ENCODE measurements at regions not wholly inside any gene's neighbourhood (a gene's known extent, or its start where the extent isn't known, plus 50 kb on each side); places are given as distances from the start of the nearest gene placed in this dataset.
"Not testable (repeated sequence)": the region's sequence is repeated elsewhere in the genome, so short reads cannot be mapped to it uniquely, and the experiment has no call there.

DNA sequence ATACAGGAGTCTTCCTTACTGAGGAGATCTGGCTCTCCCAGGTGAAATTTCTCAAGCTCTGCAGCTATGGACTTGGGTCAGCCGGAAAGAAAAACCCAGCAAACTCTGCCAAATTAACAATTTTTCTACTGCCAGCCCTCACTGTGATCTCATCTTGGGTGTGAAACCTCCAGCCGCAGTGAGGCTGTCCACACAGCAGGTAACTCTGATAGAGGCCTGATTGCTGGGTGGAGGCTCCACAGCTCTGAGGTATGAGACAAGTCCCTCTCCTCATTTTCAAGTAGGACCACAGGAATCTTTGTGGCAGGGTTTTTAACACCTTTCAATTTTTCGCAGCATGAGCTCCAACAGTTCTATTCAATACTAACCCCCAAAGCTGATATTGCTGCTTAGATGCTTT, 430.6 kb upstream of the RAB6C start:
- no peaks in the 10 kb centered on the region for H3K36me3 ChIP-seq (replicated peaks)
- no peaks in the 10 kb centered on the region for H3K27me3 ChIP-seq (replicated peaks)
- in situ Hi-C loops (cut with HindIII; ENCODE audit: low pct_ligation_motif_present, low sequenced_read_pairs): no loop called here
- H3K27ac ChIP-seq: no peak overlapping the region
- no peak for DNase-seq
- TF ChIP-seq, protein P1, sequence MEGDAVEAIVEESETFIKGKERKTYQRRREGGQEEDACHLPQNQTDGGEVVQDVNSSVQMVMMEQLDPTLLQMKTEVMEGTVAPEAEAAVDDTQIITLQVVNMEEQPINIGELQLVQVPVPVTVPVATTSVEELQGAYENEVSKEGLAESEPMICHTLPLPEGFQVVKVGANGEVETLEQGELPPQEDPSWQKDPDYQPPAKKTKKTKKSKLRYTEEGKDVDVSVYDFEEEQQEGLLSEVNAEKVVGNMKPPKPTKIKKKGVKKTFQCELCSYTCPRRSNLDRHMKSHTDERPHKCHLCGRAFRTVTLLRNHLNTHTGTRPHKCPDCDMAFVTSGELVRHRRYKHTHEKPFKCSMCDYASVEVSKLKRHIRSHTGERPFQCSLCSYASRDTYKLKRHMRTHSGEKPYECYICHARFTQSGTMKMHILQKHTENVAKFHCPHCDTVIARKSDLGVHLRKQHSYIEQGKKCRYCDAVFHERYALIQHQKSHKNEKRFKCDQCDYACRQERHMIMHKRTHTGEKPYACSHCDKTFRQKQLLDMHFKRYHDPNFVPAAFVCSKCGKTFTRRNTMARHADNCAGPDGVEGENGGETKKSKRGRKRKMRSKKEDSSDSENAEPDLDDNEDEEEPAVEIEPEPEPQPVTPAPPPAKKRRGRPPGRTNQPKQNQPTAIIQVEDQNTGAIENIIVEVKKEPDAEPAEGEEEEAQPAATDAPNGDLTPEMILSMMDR (IDR thresholded peaks at IDR 0.05; ENCODE audit: low read depth, low read length, missing control alignments): no peak
- no peak overlapping the region for H3K4me3 ChIP-seq (ENCODE audit: low read depth, low read length)

DNA sequence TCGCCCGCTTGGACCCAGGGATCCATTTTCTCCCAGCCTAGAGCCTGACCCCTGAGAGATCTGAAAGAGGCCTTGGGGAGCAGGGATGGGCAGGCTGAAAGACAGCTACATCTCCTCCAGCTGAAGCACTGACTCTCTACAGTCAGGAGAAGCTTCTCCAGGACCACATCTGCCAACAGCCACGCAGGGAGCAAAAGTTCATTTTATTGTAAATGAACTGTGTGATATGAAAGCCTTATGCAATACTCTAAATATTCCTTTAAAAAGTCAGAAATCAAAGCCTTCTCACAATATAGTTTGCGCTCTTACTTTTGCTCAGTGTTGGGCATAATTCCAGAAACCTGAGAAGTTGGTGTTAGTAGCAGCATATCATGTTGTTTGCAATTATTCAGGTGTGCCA, 428.9 kb upstream of the RAB6C start:
- TF ChIP-seq, protein P1 (IDR thresholded peaks at IDR 0.05; ENCODE audit: low read depth, low read length, missing control alignments): no peak
- in situ Hi-C loops (cut with HindIII; ENCODE audit: low pct_ligation_motif_present, low sequenced_read_pairs): no loop called here
- H3K36me3 ChIP-seq (replicated peaks): no peaks in the 10 kb centered on the region
- H3K27ac ChIP-seq: no peak overlapping the region
- no peak for DNase-seq
- H3K4me3 ChIP-seq (ENCODE audit: low read depth, low read length): no peak overlapping the region
- H3K27me3 ChIP-seq (replicated peaks): no peaks in the 10 kb centered on the region

DNA sequence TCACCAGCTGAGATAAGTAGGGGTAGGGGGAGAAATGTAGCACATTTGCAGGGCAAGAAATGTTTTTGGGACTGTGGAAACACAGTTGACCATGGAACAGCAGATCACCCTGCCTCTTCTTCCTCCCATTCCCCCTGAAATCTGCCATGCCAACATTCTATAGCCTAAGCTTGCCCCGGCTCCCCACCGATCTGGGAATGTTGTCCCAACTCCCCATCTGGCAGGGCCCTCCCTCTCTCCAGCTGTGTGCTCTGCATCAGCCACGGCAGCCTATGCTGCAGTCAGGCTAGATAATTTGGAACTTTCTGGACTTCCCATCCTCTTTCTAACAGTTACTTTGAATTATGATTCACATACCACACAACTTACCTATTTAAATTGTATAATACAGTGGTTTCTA, 425.1 kb upstream of the RAB6C start:
- in situ Hi-C loops (cut with HindIII; ENCODE audit: low pct_ligation_motif_present, low sequenced_read_pairs): no loop called here
- Histone ChIP-seq H3K4me3 (ENCODE audit: low read depth, low read length) (no peak overlapping the region), H3K36me3 (replicated peaks) (no peaks in the 10 kb centered on the region), H3K27me3 (replicated peaks) (no peaks in the 10 kb centered on the region), H3K27ac (no peak overlapping the region)
- TF ChIP-seq, protein P1 (IDR thresholded peaks at IDR 0.05; ENCODE audit: low read depth, low read length, missing control alignments): no peak
- no peak for DNase-seq

DNA sequence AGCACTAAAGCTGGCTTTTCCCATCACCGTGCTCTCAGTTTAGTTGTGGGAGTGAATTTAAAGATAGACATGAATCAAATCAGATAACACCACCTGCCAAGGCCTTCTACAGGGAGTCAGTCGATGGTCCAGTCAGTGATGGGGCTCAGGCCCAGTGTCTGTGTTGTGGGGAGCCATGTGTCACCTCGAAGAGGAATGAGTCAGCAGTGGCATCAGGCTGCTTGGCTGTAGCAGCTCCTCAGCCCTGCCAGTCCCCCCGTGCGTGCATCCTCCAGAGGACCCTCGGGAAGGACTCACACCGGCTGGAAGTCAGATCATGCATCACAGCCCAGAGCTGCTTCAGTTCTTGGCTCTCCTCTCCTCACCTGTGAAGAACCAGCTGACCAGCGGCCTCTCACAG, 420.4 kb upstream of the RAB6C start:
- no peaks in the 10 kb centered on the region for H3K27me3 ChIP-seq (replicated peaks)
- in situ Hi-C loops (cut with HindIII; ENCODE audit: low pct_ligation_motif_present, low sequenced_read_pairs): no loop called here
- no peak overlapping the region for H3K27ac ChIP-seq
- no peak overlapping the region for H3K4me3 ChIP-seq (ENCODE audit: low read depth, low read length)
- TF ChIP-seq, protein P1 (IDR thresholded peaks at IDR 0.05; ENCODE audit: low read depth, low read length, missing control alignments): no peak
- no peak for DNase-seq
- no peaks in the 10 kb centered on the region for H3K36me3 ChIP-seq (replicated peaks)

DNA sequence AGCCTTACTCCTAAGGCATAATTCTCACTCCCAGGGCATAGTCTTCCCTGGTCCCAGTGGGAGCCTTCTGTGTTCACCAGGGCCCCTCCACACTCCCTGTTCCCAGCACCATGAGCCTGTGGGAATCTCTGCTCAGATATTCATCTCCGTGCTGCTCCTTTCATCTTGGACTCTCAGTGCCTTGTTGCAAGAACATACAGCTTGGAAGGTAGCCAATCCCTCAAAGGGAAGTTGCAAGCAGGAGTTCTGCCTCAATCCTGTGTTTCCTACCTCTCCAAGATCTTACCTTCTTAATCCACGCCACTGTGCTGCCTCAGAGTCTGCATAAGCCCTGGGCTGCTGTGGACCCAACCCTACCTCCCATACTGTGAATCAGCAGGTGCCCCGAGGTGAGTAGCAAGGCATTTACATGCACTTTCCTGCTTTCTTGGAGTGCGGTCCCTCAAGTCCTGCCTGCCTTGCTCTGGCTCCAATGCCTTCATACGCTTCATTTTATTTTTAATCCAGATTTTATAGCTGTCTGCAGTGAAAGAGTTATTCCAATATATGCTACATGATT, 413.8 kb upstream of the RAB6C start:
- no peaks in the 10 kb centered on the region for H3K27me3 ChIP-seq (replicated peaks)
- H3K36me3 ChIP-seq (replicated peaks): no peaks in the 10 kb centered on the region
- no peak for DNase-seq
- H3K4me3 ChIP-seq (ENCODE audit: low read depth, low read length): no peak overlapping the region
- TF ChIP-seq, protein P1 (IDR thresholded peaks at IDR 0.05; ENCODE audit: low read depth, low read length, missing control alignments): no peak
- no peak overlapping the region for H3K27ac ChIP-seq
- in situ Hi-C loops (cut with HindIII; ENCODE audit: low pct_ligation_motif_present, low sequenced_read_pairs): no loop called here

DNA sequence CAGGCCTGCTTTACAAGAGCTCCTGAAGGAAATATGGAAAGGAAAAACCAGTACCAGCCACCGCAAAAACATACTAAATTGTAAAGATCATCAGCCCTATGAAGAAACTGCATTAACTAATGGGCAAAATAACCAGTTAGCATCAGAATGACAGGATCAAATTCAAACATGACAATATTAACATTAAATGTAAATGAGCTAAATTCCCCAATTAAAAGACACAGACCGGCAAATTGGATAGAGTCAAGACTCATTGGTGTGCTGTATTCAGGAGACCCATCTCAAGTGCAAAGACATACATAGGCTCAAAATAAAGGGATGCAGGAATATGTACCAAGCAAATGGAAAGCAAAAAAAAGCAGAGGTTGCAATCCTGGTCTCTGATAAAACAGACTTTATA, 408.7 kb upstream of the RAB6C start:
- H3K4me3 ChIP-seq (ENCODE audit: low read depth, low read length); H3K27me3 ChIP-seq (replicated peaks); DNase-seq; H3K27ac ChIP-seq; in situ Hi-C loops (cut with HindIII; ENCODE audit: low pct_ligation_motif_present, low sequenced_read_pairs); H3K36me3 ChIP-seq (replicated peaks): not testable (repeated sequence)

Data from brain microvascular endothelial cell (primary cell).